ENCODE measurements at regions not wholly inside any gene's neighbourhood (a gene's known extent, or its start where the extent isn't known, plus 50 kb on each side); places are given as distances from the start of the nearest gene placed in this dataset.
A peak's percentile ranks its signal among the peaks of the same experiment; 100 is the strongest.
"Not testable (repeated sequence)": the region's sequence is repeated elsewhere in the genome, so short reads cannot be mapped to it uniquely, and the experiment has no call there.

DNA sequence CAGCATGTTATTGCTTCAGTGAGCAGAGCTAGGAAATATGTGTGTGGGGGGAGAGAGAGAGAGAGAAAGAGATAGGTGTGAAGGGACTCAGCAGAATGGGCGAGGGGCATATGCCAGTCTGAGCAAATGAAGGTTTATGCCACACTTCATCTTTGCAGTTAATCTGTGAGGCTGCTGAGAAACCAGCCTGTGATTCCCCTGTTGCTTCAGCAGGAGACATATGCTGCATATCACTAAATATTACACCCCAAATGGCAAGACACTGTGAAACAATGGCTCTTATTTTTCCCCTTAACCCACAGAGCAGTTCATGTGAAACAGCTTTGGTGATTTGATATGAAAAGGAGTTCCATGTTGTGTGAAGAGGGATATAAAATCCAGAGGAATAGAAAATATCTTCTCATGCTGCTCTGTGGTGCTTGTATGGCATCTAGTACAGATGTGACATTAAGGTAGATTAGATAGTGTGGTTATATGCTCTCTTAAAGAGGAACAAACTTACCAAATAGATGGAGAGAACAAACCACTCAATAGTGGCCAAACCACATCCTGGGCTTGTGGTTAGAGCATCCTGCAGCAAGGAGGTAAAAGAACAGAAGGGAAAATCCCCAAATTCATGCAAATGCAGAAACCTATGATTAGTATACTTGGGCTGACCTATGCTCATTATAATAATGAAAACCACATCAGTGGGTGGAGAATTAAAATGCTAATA, 864.2 kb downstream of the FAM181B start:
- peak; percentile 73 for DNase-seq

GRCh38 chr11:81866896-81867295, 866.8 kb downstream of the FAM181B start:
- DNase-seq = no peak

DNA sequence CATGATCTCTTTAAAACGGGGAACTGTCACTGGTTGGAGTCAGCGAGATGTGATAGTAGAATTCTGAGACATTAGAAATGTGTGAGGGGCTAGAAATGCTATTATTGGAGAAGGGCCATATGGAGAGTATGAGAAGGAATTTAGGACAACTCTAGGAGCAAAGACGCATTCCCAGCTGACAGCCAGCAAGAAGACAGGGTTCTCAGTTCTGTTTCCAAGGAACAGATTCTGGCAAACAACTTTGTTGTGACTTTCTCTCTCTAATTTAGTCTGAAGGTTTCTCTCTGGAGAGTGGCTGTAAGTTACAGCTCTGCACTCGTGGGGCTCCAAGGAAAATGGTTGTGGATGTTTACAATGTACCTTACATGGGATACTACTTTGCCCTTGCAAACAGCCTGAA, 876.3 kb downstream of the FAM181B start:
- no peak for DNase-seq

GRCh38 chr11:81853791-81854190, 879.9 kb downstream of the FAM181B start:
- DNase-seq = no peak

DNA sequence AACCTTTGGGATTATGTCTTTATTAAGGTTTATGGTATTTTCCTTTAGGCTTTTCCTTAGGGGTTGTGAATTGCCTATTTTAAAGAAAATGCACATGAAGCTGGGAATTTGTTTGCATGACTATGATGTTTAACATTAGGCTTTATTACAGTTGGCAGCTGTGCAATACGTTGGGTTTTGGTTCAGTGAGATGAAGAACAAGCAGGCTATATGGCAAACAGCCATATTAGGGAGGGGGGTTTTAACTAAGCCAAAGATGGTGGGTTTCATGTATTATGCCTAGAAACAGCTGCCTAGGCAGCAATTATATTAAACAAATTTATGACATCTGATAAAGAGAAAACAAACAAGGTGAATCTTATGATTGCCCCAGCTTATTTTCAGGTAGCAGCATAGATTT, 880.8 kb downstream of the FAM181B start:
- DNase-seq = no peak

DNA sequence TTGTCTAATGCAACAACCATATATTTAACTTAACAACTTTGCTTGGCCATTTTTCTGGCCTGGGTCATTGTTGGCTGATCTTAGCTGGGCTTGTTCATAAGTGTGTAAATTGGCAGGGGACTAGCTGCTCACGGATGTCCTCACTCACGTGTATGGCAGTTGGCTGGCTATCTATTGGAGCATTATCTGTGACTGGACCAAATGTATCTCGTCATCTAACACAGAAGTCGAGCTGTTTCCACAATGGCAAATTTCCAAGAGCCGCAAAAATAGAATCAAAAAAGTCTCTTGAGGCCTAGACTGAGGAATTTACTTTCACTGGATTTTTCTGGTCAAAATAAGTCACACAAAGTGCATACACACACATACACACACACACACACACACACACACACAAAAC, 893.3 kb downstream of the FAM181B start:
- no peak for DNase-seq

GRCh38 chr11:81839976-81840375, 893.7 kb downstream of the FAM181B start:
- no peak for DNase-seq

DNA sequence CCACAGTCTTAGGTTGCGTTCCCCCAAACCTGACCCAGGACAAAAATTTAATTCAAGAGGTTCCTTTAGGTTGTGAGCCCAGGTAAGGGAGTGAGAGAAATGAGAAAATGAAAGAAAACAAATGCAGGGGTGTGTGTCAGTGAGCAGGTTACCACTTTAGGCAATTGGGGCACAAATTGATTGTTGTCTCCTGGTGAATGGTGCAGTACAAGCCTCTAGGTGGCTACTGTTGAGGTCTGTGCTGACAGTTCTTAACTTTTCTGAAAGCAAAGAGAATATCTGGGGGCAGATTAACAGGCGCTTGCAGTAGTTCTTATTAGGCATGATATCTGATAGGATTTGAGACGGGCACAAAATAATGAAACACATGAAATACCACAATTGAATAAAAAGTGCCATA, 894.6 kb downstream of the FAM181B start:
- no peak for DNase-seq

GRCh38 chr11:81829976-81830375, 903.7 kb downstream of the FAM181B start:
- DNase-seq = no peak

DNA sequence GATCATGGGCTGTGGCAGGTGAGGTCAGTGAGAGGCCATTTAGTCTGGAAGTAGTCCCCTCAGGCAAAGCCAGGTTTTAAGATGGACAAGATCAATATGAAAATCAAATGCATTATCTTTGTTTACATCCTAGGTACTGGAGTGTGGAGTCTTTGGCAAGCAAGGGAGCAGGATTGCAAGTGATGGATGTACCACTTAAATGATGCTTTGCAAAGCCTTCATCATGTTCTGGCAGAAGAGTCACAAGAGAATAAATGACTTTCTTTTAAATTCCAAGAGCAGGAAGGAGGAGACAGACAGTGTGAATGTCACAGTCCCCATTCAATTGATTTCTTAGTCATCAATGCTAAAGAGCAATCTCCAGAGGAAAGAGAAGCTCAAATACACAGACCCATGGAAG, 908.3 kb downstream of the FAM181B start:
- DNase-seq = no peak

DNA sequence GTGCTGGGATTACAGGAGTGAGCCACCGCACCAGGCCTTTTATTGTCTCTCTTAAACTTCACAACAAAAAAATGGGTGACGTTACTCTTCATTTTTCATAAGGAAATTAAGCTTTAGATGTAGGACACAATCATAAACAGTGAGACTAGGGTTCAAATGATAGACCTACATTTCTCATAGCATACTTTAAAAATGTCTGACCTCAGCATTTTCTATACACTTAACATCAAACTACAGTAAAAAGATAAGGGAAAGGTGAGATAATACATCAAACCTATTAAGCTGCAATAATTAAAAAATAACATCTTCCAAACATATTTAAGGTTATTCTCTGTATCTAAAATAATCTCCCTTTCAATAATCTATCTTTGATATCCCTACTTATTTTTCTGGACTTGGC, 914.2 kb downstream of the FAM181B start:
- DNase-seq = no peak

DNA sequence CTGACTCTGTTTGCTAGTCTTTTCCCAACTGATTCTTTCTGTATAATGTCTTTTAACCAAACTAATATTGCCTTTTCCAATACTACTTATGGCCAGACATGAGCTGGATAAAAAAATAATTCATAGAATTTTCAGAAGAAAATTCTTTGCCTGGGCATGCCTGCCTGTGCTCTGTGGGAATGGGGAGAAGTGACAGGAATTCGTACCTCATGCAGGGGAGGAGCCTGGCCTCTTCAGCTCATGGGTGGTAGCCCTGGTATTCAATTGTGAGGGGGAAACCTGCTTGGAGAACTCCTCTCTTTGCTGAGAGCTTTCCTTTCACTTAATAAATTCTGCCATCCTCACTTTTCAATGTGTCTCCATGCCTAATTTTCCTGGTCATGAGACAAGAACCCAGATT, 928.8 kb downstream of the FAM181B start:
- DNase-seq = no peak

GRCh38 chr11:81802591-81802990, 931.1 kb downstream of the FAM181B start:
- no peak for DNase-seq

- DNase-seq = no peak
These were observed 941.2 kb downstream of the FAM181B start for GRCh38 chr11:81792416-81792815.

DNA sequence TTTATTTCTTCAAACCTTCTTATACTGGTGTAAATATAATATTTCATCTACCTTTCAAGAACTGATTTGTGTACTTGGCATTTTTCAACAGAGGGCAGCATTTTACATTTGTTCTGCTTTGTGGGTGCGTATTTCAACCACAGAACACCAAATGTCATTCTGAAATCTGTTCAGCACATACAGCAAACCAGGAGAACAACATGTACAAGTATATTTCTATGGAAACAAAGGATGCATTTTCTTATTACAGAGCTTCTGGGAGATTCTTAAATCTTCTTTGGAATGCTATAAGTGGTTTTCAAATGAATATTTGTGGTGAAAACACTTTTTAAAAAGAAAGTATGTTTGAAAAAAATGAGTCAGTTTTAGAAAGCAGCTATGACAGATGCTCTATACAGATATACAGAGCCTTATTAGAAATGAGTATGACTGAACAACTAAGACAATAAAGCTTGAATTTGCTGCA, 946.0 kb downstream of the FAM181B start:
- DNase-seq = no peak

DNA sequence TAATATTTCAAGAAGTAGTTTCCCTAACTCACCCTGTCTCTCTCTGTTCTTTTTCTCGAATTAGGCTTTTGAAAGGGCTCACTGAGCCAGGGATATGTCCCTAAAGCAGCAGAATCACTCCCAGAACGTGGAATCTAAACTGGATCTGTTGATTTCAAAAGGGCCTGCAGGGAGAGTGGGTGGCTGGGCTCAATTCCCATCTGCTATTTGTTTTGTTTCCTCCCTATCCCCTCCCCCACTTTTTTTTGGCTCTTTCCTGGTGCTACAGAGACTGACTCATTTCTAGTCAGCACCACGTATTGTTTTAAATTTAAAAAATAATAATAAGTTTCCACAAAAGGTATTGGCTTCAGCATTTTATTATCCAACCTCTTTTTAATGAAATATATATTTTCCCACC, 961.5 kb downstream of the FAM181B start:
- DNase-seq = no peak

GRCh38 chr11:81769906-81770305, 963.8 kb downstream of the FAM181B start:
- not testable (repeated sequence) for DNase-seq

- DNase-seq = no peak
These were observed 976.6 kb downstream of the FAM181B start for GRCh38 chr11:81756864-81757595.

DNA sequence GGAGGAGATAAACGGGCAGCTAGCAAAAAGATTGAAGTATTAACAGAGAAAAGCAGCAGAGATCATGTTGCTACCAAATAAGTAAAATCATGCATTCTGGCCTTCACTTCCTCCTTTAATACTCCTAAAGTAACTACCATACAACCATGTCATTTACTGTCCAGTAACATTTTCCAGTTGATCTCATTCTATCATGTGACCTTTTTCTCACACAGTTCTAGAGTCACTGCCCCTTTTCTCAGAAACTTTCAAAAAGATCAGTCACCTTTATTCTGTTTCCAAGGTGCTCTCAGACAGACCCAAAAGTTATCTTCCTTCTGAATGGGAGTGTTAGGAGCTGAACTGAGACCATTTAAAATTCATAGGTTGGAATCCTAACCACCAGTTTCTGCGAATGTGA, 984.4 kb downstream of the FAM181B start:
- no peak for DNase-seq

- DNase-seq = no peak
These were observed 989.1 kb downstream of the FAM181B start for GRCh38 chr11:81744336-81745116.

DNA sequence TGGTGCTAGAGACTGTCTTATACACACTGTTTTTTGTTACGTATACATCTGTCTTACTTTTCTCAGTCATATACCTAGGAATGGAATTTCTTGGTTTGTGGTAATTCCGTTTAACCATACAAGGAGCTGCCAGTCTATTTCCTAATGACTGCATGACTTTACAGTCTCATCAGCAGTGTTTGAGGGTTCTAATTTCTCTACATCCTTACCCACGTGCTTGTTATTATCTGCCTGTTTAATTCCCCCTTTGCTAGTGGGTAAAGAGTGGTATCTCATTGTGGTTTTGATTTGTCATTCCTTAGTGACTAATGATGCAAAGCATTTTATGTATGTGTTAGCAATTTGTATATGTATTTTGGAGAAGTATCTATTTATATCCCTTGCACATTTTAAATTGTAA, 1008.0 kb downstream of the FAM181B start:
- DNase-seq = no peak

DNA sequence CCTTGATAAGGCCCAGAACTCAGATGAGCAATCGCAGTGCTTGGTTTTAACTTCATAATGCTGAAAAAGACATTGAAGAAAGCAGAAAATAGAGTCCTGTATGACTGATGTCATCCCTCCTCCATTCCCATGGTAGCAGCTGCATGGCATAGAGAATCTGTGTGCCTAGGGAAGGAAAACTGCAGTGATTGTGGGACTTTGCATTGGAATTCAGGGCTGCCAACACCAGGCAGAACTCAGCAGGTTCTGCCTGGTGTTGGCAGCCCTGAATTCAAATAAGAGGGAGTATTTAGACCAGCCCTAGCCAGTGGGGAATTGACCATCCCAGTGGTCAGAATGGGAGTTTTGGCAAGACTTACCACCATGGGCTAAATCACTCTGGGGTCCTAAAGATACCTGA, 1016.0 kb downstream of the FAM181B start:
- no peak for DNase-seq

GRCh38 chr11:81707881-81708280, 1025.8 kb downstream of the FAM181B start:
- DNase-seq = no peak

GRCh38 chr11:81705283-81705682, 1028.4 kb downstream of the FAM181B start:
- no peak for DNase-seq

All from activated CD8-positive, alpha-beta memory T cell treated with anti-CD3 and anti-CD28 coated beads, Interleukin-2, amount 50 U/mL, for 4 hours (primary cell).